Hepatocyte (in vitro differentiated cells): ENCODE measurements at regions not wholly inside any gene's neighbourhood (a gene's known extent, or its start where the extent isn't known, plus 50 kb on each side); places are given as distances from the start of the nearest gene placed in this dataset.

Experiments
- DNase-seq: peaks from one replicate; pipeline ENCODE4 v3.0.0-alpha.2; 2016; ENCODE audit warnings: low spot score
- H2AFZ ChIP-seq: fragments of 200-600 bp; sonication (generic); 2 replicates; pipeline ENCODE4 v1.6.0; 2016; ENCODE audit warnings: antibody characterized with exemption, mild to moderate bottlenecking
- H3K27ac ChIP-seq: fragments of 200-600 bp; sonication (generic); 2 replicates; pipeline ENCODE4 v1.5.1; 2016; ENCODE audit warnings: mild to moderate bottlenecking
- H3K27me3 ChIP-seq: fragments of 200-600 bp; sonication (generic); 2 replicates; pipeline ENCODE4 v1.6.1; 2016
- H3K36me3 ChIP-seq: fragments of 200-600 bp; sonication (generic); replicated peaks from 2 replicates; pipeline ENCODE4 v1.5.1; 2016; ENCODE audit warnings: low read depth; ENCODE audit not compliant: insufficient read depth
- H3K4me1 ChIP-seq: fragments of 200-600 bp; sonication (generic); 2 replicates; pipeline ENCODE4 v1.5.1; 2016; ENCODE audit warnings: mild to moderate bottlenecking, moderate library complexity; ENCODE audit not compliant: insufficient read depth
- H3K4me2 ChIP-seq: fragments of 200-600 bp; sonication (generic); 2 replicates; pipeline ENCODE4 v1.6.0; 2016
- H3K4me3 ChIP-seq: fragments of 200-600 bp; sonication (generic); 2 replicates; pipeline ENCODE4 v1.5.1; 2016; ENCODE audit warnings: mild to moderate bottlenecking
- H3K79me2 ChIP-seq: fragments of 200-600 bp; sonication (generic); 2 replicates; pipeline ENCODE4 v1.6.0; 2017; ENCODE audit warnings: mild to moderate bottlenecking
- H3K9me2 ChIP-seq: fragments of 200-600 bp; sonication (generic); replicated peaks from 2 replicates; pipeline ENCODE4 v1.6.0; 2017; ENCODE audit warnings: mild to moderate bottlenecking; ENCODE audit not compliant: insufficient read depth
- H3K9me3 ChIP-seq: fragments of 200-600 bp; sonication (generic); 2 replicates; pipeline ENCODE4 v1.5.1; 2016; ENCODE audit warnings: low read depth, mild to moderate bottlenecking
- H4K20me1 ChIP-seq: fragments of 200-600 bp; sonication (generic); 2 replicates; pipeline ENCODE4 v1.6.0; 2016; ENCODE audit warnings: mild to moderate bottlenecking; ENCODE audit not compliant: insufficient read depth, poor library complexity, severe bottlenecking
- EZH2 ChIP-seq: fragments of 200-600 bp; sonication (generic); IDR thresholded peaks from 2 replicates; pipeline ENCODE4 v1.6.1; 2016; ENCODE audit warnings: antibody characterized with exemption, mild to moderate bottlenecking, borderline replicate concordance
- EZH2phosphoT487 ChIP-seq: fragments of 200-600 bp; sonication (generic); IDR thresholded peaks from one replicate; pipeline ENCODE4 v1.6.1; 2018; ENCODE audit warnings: antibody characterized with exemption, mild to moderate bottlenecking, low read depth, moderate library complexity; ENCODE audit not compliant: unreplicated experiment, severe bottlenecking
- WGBS: methylation state at CpG from one replicate; pipeline ENCODE4 v1.1.6; 2016; ENCODE audit warnings: low lambda C conversion rate; ENCODE audit errors: missing lambda C conversion rate; 5-methylcytosine and 5-hydroxymethylcytosine counted together
- TF ChIP-seq, protein P1 (sequence below): fragments of 200-600 bp; sonication (generic); IDR thresholded peaks from 2 replicates; pipeline ENCODE4 v1.5.1; 2016; ENCODE audit warnings: antibody characterized with exemption, mild to moderate bottlenecking; ENCODE audit not compliant: poor library complexity

DNA sequence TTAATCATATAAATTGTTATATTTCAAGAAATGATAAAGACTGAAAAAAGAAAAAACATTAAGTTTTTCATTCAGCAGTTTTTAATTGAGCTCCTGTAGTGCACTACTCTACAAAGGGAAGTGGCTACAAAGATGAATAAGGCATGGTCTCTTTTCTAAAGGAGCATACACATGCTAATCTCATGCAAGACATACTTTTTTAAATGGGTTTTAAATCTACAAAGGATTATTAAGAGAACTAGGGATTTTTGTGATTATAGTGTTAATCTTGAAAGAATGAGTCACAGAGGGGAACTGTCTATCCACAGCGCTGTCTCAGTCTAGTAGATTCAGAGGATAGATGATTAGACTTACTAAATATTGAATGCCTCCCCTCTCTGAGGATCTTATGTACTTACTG lies 1722.2 kb downstream of the RPA4 start:
- DNase-seq = no peak
- no peak overlapping the region for H3K4me2 ChIP-seq

DNA sequence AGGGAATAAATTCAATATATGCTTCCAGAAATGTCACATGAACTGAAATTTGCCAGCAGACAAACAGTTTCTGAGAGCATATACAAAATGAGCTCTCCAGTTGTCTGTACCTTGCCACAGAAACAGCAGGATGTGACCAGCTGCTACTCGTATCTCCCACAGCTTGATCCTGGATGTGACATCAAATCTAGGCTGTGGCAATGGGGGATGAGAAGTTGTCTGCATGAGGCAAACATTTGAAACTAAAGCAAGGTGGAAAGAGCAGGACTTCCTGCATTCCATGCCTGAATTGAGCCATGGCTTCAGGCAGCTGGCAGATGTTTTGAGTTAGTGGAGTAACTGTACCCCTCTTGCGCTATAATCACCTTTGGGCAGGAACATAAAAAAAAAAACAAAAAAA lies 1724.0 kb downstream of the RPA4 start:
- TF ChIP-seq, protein P1, sequence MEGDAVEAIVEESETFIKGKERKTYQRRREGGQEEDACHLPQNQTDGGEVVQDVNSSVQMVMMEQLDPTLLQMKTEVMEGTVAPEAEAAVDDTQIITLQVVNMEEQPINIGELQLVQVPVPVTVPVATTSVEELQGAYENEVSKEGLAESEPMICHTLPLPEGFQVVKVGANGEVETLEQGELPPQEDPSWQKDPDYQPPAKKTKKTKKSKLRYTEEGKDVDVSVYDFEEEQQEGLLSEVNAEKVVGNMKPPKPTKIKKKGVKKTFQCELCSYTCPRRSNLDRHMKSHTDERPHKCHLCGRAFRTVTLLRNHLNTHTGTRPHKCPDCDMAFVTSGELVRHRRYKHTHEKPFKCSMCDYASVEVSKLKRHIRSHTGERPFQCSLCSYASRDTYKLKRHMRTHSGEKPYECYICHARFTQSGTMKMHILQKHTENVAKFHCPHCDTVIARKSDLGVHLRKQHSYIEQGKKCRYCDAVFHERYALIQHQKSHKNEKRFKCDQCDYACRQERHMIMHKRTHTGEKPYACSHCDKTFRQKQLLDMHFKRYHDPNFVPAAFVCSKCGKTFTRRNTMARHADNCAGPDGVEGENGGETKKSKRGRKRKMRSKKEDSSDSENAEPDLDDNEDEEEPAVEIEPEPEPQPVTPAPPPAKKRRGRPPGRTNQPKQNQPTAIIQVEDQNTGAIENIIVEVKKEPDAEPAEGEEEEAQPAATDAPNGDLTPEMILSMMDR = no peak
- no peak for TF ChIP-seq EZH2phosphoT487
- TF ChIP-seq EZH2 = no peak
- Histone ChIP-seq H3K9me3 (no peaks in the 10 kb centered on the region), H4K20me1 (no peaks in the 10 kb centered on the region), H3K4me2 (no peak overlapping the region), H3K9me2 (no peaks in the 10 kb centered on the region), H3K4me1 (no peaks in the 10 kb centered on the region), H3K79me2 (no peaks in the 10 kb centered on the region), H3K36me3 (no peaks in the 10 kb centered on the region), H3K27me3 (no peaks in the 10 kb centered on the region), H3K4me3 (no peak overlapping the region), H2AFZ (no peak overlapping the region), H3K27ac (no peak overlapping the region)
- no peak for DNase-seq
- 51% methylated on average over 2 of the region's 2 CpGs for WGBS

More for the DNA sequence above, 1722.2 kb downstream of the RPA4 start:
- Histone ChIP-seq H2AFZ (no peak overlapping the region), H3K27ac (no peak overlapping the region), H3K79me2 (peaks cover 2% of the 10 kb centered on the region), H3K36me3 (no peaks in the 10 kb centered on the region), H3K4me3 (no peak overlapping the region), H4K20me1 (no peaks in the 10 kb centered on the region), H3K4me1 (no peaks in the 10 kb centered on the region), H3K9me3 (no peaks in the 10 kb centered on the region), H3K9me2 (no peaks in the 10 kb centered on the region), H3K27me3 (no peaks in the 10 kb centered on the region)
- TF ChIP-seq EZH2phosphoT487 (no peak), EZH2 (no peak)
- TF ChIP-seq, protein P1 = no peak
- 40% methylated on average over 1 of the region's 1 CpG for WGBS

DNA sequence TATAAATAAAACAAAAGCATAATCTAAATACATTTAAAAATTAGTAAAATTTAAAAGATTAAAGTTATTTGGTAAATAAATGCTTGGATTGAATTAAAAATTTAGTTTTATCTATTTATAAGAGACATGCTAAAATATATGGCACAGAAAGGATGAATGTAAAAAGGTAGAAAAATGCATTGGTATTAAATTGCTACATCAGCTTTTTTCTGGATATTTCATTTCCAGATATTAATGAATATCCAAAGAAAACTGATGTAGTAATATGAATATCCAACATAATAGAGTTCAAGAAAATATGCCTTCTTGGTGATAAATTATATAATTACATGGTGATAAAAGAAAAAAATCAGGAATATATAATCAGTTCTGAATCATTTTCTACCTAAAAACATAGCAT lies 1743.9 kb downstream of the RPA4 start:
- H3K79me2 ChIP-seq = no peaks in the 10 kb centered on the region
- no peaks in the 10 kb centered on the region for H3K9me2 ChIP-seq
- no peak overlapping the region for H3K4me3 ChIP-seq
- H3K4me2 ChIP-seq = no peak overlapping the region
- H3K36me3 ChIP-seq = no peaks in the 10 kb centered on the region
- H3K4me1 ChIP-seq = no peaks in the 10 kb centered on the region
- H3K9me3 ChIP-seq = no peaks in the 10 kb centered on the region
- H4K20me1 ChIP-seq = no peaks in the 10 kb centered on the region
- TF ChIP-seq EZH2 (no peak), EZH2phosphoT487 (no peak)
- TF ChIP-seq, protein P1 = no peak
- no peak overlapping the region for H2AFZ ChIP-seq
- no peaks in the 10 kb centered on the region for H3K27me3 ChIP-seq
- H3K27ac ChIP-seq = no peak overlapping the region
- DNase-seq = no peak

DNA sequence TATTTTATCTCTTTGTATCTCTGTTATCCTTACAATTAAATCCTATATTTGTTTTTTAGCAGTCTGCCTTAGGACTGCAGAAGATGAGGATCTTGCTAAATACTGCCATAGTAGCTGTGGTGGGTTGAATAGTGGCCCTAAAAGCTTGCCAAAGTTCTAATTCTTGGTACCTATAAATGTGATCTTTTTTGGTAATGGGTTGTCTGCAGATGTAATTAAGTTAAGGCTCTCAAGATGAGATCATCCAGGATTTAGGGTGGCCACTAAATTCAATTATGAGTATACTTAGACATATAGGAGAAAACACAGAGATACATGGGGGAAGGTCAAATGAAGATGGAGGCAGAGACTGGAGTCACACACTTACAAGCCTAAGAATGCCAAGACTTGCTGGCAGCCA lies 1753.7 kb downstream of the RPA4 start:
- Histone ChIP-seq H3K4me2 (no peak overlapping the region), H2AFZ (no peak overlapping the region), H3K79me2 (no peaks in the 10 kb centered on the region), H3K9me2 (no peaks in the 10 kb centered on the region), H3K36me3 (no peaks in the 10 kb centered on the region), H3K4me1 (no peaks in the 10 kb centered on the region), H3K27me3 (no peaks in the 10 kb centered on the region), H3K4me3 (no peak overlapping the region), H3K27ac (no peak overlapping the region), H4K20me1 (no peaks in the 10 kb centered on the region), H3K9me3 (no peaks in the 10 kb centered on the region)
- DNase-seq = no peak
- TF ChIP-seq EZH2 = no peak
- TF ChIP-seq EZH2phosphoT487 = no peak
- TF ChIP-seq, protein P1 = no peak
